ENCODE measurements at regions not wholly inside any gene's neighbourhood (a gene's known extent, or its start where the extent isn't known, plus 50 kb on each side); places are given as distances from the start of the nearest gene placed in this dataset.

GRCh38 chr5:32498484-32498883 is 53.9 kb upstream of the ZFR start:
- POLR2A ChIA-PET = no interaction called here
- intact Hi-C loops (cut with micrococcal nuclease; ENCODE audit: unreplicated experiment) = no loop called here

GRCh38 chr5:32496104-32496503 is 51.6 kb upstream of the ZFR start:
- no TSS peak for BruUV-seq (replicated peaks)
- H3K4me1 ChIP-seq (ENCODE audit: control insufficient read depth, insufficient read depth, low read length) = no peaks in the 10 kb centered on the region
- intact Hi-C loops (cut with micrococcal nuclease; ENCODE audit: unreplicated experiment) (no loop called here), in situ Hi-C loops (cut with HindIII; ENCODE audit: low pct_unique_long_range_greater_than_20kb, low sequenced_read_pairs) (no loop called here)
- no peak overlapping the region for H3K4me3 ChIP-seq (ENCODE audit: low read depth in 2 of 2, low read length in 2 of 2)
- H3K27ac ChIP-seq (ENCODE audit: low read length) = no peak overlapping the region
- DNase-seq (ENCODE audit: low read depth, low spot score) (no peak), ATAC-seq (no peak)
- POLR2A ChIA-PET = no interaction called here
- TF ChIP-seq REST (IDR thresholded peaks at IDR 0.05; ENCODE audit: insufficient read depth in 1 of 2, low read depth in 2 of 2, low read length in 1 of 2) (no peak), CTCF (IDR thresholded peaks at IDR 0.05) (no peak), SIN3A (IDR thresholded peaks at IDR 0.05; ENCODE audit: borderline replicate concordance, insufficient read depth, low read depth, low read length) (no peak), TCF7L2 (IDR thresholded peaks at IDR 0.05; ENCODE audit: low read depth, low read length) (no peak), POLR2AphosphoS5 (IDR thresholded peaks at IDR 0.05; ENCODE audit: low read depth, low read length) (no peak)
- H3K27me3 ChIP-seq (ENCODE audit: control insufficient read depth, insufficient read depth, low read length) = no peaks in the 10 kb centered on the region
- H3K36me3 ChIP-seq (ENCODE audit: control insufficient read depth, insufficient read depth, low read length) = no peaks in the 10 kb centered on the region
- H3K9me3 ChIP-seq (ENCODE audit: control insufficient read depth, insufficient read depth, low read depth, low read length) = no peaks in the 10 kb centered on the region
- CTCF ChIA-PET = no interaction called here

More at GRCh38 chr5:32498484-32498883, 53.9 kb upstream of the ZFR start:
- TF ChIP-seq POLR2AphosphoS5 (IDR thresholded peaks at IDR 0.05; ENCODE audit: low read depth, low read length) = no peak
- Histone ChIP-seq H3K27me3 (ENCODE audit: control insufficient read depth, insufficient read depth, low read length) (peaks cover 4% of the 10 kb centered on the region; the same call in 1 of the 2 replicates), H3K27ac (ENCODE audit: low read length) (no peak overlapping the region), H3K36me3 (ENCODE audit: control insufficient read depth, insufficient read depth, low read length) (no peaks in the 10 kb centered on the region), H3K4me1 (ENCODE audit: control insufficient read depth, insufficient read depth, low read length) (no peaks in the 10 kb centered on the region), H3K9me3 (ENCODE audit: control insufficient read depth, insufficient read depth, low read depth, low read length) (no peaks in the 10 kb centered on the region), H3K4me3 (ENCODE audit: low read depth in 2 of 2, low read length in 2 of 2) (no peak overlapping the region)
- DNase-seq (ENCODE audit: low read depth, low spot score) = no peak
- no peak for ATAC-seq
- in situ Hi-C loops (cut with HindIII; ENCODE audit: low pct_unique_long_range_greater_than_20kb, low sequenced_read_pairs) = no loop called here
- BruUV-seq (replicated peaks) = no TSS peak
- CTCF ChIA-PET = no interaction called here

- ATAC-seq (no peak), DNase-seq (ENCODE audit: low read depth, low spot score) (no peak)
- no peaks in the 10 kb centered on the region for H3K36me3 ChIP-seq (ENCODE audit: control insufficient read depth, insufficient read depth, low read length)
- in situ Hi-C loops (cut with HindIII; ENCODE audit: low pct_unique_long_range_greater_than_20kb, low sequenced_read_pairs) (no loop called here), intact Hi-C loops (cut with micrococcal nuclease; ENCODE audit: unreplicated experiment) (no loop called here)
- H3K4me1 ChIP-seq (ENCODE audit: control insufficient read depth, insufficient read depth, low read length) = no peaks in the 10 kb centered on the region
- ChIA-PET CTCF (interaction anchor here (0.7 to 0.8 kb wide), 2 partner anchors 95 to 152 kb away, joined by 3 read pairs; no protein-coding TSS in a partner anchor), POLR2A (no interaction called here)
- no peaks in the 10 kb centered on the region for H3K27me3 ChIP-seq (ENCODE audit: control insufficient read depth, insufficient read depth, low read length)
- no peak for TF ChIP-seq TCF7L2 (IDR thresholded peaks at IDR 0.05; ENCODE audit: low read depth, low read length)
- BruUV-seq (replicated peaks) = no TSS peak
- no peak overlapping the region for H3K4me3 ChIP-seq (ENCODE audit: low read depth in 2 of 2, low read length in 2 of 2)
- no peaks in the 10 kb centered on the region for H3K9me3 ChIP-seq (ENCODE audit: control insufficient read depth, insufficient read depth, low read depth, low read length)
- no peak overlapping the region for H3K27ac ChIP-seq (ENCODE audit: low read length)
Observed at GRCh38 chr5:32494827-32495226, 50.3 kb upstream of the ZFR start.
